GM19351 (cell line): ENCODE measurements at regions not wholly inside any gene's neighbourhood (a gene's known extent, or its start where the extent isn't known, plus 50 kb on each side); places are given as distances from the start of the nearest gene placed in this dataset.
"Not testable (repeated sequence)": the region's sequence is repeated elsewhere in the genome, so short reads cannot be mapped to it uniquely, and the experiment has no call there.

Experiments used
- ATAC-seq: cut with Tn5 transposase; IDR thresholded peaks from one replicate; pipeline ENCODE4 v1.9.1; 2021; ENCODE audit warnings: mild to moderate bottlenecking, moderate library complexity; ENCODE audit not compliant: unreplicated experiment

DNA sequence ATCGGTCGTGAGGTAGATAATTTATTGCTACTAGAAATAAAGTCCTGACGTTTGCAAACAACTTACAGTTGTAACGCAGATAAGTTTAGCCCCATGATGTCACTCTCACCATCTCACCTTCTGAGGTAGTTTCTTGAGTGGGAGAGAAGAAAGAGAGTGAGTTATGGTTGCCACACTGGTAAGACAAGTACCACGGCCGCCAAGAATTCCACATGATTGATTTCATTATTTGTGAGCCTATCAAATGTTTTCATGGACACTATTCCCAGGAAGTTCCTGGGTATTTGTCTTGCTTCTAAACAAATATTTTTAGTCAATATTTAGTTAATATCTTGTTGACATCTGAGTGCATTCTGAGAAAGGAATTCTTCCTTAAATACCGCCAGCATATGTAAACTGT lies 339.4 kb upstream of the KIAA1217 start:
- ATAC-seq, result no peak

DNA sequence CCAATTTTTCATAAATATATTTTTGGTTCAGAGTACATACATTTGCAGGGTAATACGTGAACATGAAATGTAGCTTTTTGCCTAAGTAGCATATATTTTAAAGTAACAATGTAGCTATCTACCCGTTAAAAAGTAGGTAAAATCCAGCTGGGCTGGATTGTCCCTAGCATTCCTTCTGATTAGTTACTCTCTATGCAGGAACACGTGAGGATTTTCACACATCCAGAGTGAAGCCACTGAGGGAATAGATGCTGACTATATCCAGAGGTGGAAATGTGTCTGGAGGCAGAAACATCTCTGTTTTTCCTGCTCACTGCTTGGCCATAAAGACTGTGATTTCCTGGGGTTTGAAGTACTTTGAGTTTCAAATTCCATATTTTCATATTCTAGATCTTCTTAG lies 338.9 kb upstream of the KIAA1217 start:
- ATAC-seq, result no peak

DNA sequence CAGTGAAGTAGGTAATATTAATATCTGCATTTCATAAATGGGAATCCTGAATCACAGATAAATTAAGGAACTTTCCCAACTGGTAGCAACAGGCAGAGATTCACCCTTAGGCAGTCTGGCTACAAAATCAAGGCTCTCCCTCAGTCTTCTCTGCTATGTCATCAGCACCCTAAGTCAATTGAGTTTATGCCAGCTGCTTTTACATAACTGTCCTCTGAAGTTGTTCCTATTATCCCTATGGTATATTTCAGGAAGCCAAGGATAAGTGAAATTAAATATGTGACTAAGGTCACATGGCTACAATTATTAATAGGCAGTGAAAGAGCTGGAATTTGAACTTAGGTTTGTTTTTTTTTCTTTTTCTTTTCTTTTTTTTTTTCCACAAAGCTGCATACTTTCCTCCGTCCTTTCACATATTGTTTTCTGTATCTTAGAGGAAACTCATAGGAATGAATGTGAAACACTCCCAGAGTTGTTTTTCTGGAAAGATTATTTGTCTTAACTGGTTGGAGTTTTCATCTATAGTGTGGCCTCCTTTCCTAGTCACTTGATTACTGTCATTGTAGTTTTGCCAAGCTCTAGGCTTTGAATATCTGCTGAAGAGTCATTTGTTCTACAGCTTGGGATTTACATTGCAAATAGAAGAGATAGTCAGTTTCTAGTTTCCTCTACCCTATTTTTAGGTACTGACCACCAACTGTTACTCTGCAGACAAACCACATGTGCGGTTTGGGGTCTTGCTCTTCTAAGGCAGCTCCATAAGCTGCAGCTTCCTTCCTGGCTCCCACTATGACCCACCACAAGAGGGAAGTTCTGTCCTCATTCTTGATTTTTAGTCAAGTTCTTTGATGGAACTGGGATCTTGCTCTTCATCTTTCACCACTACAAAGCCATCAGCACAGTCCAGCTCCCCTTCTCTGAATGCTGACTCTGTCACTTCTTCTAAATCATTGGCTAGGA lies 338.0 kb upstream of the KIAA1217 start:
- no peak for ATAC-seq

DNA sequence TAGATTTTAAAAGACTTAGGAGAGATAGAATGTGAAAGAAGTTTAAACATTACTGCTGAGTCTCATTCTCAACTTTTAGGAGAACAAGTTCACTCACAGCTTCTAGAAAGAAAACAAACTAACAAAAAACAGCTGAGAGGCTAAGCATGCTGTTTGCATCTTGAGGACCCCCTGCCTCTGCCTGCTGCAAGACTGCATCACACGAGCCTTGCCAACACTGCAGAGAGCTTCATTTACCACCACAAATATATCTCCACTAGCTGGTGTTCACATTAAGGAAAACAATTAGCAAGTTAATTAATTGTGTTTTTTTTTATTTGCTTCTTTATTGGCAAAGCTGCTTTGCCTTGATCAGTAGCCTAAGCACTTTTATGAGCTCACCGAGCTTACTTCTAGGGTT lies 336.6 kb upstream of the KIAA1217 start:
- ATAC-seq, result no peak

DNA sequence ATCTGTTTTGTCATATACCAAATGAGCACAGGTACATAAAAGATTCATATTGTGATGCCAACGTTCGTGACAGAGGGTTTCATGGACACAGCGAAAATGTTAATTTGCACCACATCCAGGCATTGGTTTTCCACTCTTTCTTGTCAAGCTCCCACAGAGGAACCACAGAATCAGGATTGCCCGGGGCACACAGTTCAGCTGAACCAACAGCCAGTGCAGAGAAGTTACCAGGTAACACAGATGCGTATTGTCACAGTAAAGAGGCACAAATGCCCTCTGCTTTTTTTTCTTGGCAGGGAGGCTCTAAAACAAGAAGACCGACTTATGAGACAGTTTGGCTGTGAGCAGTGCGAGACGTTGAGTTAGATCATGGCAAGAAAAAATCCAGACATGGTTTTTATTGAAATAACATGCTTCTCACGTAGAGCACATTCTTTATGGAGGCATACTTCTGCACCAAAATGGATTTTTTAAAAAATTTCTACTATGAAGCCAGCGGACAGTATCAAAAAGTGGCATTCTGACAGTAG lies 331.1 kb upstream of the KIAA1217 start:
- no peak for ATAC-seq

DNA sequence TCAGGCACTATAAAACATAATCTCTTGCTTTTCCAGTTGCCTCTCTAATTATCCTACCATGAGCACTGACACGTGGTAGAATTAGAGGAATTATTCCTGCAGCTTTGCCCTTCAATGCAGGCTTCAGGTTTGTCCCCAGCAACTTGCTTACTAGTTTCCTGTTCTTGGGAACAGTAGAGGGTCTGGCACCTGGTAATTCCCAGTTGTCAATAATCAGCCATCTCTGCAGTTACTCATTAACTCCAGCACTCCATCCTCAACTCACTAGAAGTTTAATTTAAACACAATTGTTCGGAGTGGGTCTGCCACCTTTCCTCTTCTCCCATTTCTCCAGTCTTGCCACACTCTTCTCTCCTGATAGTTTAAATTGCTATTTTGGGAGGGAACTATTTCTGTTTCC lies 324.3 kb upstream of the KIAA1217 start:
- ATAC-seq, result no peak

DNA sequence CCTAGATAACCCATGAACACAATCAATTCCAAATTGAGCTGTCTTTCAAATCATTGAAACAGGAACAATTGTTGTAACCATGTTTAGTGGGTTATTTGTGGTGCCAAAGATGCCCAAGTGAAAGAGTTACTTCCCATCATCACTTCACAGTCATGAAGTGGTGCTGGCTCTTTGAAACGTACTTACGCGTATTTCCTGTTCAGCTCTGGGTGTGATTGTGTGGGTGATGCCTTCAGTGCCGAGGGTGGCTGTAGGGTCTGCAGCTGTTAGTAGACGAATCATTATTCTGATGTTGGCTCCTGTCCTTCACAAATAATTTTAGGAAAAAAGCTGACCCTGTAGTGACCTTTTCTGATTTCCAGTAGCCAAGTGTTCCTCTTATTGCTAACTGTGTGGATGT lies 323.1 kb upstream of the KIAA1217 start:
- ATAC-seq, result no peak

DNA sequence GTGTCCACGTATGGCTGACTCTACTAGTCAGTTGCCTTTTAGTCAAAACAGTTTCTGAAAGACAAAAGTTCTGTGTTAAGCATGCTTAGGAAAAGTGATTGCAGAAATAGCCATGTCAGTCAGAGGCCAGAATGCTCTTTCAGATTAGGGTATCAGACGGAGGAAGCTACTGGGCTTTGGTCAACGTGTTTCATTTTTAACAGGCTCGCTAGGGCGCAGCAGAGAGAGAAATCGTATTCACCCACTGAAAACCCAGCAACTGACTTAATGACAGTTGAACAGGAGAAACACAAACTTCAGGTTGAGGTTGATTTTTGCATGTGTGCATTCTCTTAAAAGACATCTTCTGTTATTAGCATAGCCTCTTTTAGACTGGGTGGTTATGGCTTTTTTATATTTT lies 322.6 kb upstream of the KIAA1217 start:
- ATAC-seq, result no peak

DNA sequence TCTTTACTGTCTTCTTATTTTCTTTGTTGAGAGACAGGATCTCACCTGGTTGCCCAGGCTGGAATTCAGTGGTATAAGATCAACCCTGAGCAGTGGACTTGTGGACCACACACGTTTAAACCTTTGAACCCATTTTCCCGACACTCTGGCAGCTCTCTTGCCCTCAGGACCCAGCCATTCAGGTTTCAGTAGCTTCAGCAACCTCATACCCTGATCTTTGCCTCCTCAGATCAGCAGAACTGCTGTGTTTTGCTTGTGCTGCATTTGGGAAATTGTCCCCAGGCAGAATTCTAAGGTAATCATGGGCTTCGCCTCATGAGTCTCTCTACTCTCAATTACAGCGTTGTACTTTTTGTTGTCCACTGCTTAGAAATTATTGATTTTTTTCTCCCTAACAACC lies 317.6 kb upstream of the KIAA1217 start:
- ATAC-seq, result no peak

DNA sequence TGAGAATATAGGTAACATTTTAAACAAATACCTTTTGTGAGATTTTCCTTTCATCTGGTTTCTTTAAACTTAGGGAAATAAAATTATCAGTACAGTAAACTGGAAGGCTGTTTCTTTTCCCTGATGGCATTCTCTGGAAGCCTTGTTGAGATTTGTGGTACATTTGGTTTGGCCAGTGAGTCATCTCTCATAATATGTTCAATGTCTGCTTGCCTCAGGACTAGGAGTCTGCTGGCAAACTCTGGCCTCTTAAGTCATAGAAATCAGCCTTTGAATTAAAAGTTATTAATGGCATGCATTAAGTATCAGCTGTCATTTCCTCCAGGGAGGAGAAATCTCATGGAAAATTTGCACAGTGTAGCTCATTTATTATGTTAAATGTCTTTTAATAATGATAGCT lies 316.6 kb upstream of the KIAA1217 start:
- no peak for ATAC-seq

DNA sequence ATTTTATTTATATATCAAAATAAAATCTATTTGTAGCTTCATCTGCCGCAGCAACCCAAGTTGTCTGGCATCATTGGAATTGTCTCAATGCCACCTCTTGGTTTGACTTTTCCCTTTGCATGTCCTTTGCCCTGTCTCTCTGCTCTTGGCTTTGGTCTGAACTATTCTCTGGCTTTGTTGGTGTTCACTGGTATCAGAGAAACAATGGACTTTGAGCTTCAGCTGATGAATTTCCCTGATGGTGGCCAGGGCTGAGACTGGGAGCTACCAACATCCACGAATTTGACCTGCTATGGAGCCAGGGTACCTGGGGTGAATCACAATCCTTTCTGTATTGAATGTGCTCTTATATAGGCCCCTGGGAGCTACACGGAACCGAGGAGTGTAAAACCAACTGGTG lies 311.7 kb upstream of the KIAA1217 start:
- ATAC-seq, result no peak

DNA sequence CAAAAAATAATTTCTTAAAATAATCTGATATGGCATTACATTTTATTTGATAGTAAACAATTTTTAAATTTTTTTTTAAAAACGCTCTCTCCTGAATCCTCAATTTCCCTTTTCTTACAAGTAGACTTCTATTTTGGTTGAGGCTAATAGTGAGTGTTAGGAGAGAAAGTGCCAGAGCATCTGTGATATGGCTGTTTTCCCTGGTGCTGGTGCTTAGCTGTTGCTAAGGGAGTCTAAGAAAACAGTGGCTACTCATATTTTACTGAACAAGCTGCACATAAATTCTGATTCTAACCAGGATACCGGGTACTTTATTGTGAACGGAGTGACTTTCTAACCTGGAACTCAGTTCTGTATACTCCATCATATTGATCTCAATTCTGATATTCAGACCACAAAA lies 311.1 kb upstream of the KIAA1217 start:
- no peak for ATAC-seq

DNA sequence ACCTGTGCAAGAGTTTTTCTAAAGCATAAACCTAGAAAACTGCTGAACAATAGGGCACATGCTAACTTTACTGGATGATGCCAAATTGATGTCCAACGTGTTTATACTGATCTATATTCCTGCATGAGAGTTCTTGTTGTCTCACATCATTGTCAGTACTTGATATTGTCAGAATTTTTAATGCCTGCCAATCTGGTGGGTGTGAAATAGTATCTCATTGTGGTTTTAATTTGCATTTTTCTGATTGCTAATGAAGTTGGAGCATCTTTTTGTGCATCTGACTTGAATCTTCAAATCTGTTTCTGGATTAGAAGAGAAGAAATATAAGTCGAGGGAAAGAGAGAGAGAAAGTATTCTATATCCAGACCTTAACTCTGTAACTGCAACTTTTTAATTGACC lies 309.8 kb upstream of the KIAA1217 start:
- no peak for ATAC-seq

DNA sequence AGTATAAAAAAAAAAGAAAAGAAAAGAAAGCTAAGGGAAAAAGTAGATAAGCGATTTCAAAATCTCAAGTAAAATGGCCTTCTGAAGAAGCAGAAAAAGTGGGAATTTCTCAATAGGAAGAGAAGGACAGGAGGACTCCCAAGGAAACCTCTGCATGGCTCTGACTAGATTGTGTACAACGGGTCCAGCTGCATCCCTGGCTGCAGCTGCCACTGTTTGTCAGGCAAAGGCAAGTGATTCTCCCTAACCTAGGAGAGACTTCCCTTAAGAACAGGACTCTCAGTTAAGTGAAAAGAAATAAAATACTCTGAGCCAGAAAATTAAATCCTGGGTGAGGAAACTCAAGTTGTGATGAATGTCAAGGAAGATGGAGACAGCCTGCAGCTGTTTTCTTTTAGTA lies 298.6 kb upstream of the KIAA1217 start:
- no peak for ATAC-seq

DNA sequence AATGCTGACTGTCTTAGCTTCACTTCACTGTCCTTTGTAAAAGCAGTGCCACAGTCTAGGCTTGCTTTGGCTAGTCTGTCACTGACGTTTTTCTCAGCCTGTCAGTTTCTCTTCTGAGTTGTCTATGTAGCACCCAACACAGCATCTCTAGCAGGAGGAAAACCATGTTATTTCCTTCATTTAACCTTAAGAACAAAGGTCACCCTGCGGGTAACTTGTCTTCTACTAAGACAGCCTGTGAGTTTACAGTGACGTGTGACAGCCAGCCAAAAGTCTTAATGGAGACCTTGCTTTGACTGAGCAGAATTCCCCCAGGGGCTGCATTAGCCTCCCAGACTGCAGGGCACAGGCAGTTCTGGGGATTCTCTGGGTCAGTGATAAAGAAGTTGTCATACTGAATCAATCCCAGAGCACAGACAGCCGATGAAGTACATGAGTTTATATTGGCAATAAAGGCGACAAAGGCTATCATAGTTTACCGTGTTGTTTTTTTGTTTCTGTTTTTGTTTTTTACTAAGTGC lies 296.0 kb upstream of the KIAA1217 start:
- ATAC-seq, result no peak

DNA sequence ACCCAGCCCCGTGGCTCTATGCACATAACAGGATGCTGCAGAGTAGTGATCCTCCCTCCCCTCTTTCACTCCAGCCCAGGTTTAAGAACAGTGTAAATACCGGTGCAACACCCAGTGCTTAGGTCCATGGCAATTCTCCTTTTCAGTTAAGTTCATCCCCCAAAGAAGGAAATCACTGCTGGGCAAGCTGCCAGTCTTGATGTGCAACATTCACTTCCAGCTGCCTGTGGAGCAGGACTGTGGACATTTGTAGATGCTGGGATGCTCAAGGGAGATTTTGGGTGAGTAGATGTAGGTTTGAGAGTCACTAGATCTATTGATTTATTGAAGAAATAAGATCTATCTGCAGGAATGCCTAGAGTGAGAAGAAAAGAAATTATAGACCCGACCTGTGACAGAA lies 294.3 kb upstream of the KIAA1217 start:
- ATAC-seq, result no peak

DNA sequence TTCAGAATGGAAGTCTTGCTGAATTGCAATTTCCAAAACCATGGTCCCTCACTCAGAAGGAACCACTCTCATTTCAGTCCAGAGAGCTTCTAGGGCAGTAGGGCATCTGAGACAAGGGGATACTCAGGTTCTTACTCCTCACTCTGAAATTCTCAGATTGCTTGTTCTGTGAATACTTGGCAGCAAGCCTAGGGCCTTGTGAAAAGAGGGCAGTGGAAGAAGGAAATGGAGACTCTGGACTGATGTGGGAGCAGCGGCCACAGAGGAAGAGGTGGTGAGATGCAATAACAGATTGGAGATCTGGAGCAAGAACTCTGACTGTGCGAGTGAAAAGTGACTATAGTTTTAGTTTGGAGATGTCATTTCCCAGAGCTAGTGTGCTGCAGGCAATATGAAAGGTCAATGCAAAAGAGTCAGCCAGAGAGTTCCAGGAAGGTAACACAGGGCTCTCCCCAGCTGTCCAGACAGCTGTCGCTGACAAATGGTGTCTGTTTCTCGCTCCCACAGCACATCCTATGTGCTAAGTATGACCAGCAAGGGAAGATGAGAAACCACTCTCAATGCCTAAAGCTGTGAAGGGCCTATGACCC lies 291.6 kb upstream of the KIAA1217 start:
- ATAC-seq, result no peak

DNA sequence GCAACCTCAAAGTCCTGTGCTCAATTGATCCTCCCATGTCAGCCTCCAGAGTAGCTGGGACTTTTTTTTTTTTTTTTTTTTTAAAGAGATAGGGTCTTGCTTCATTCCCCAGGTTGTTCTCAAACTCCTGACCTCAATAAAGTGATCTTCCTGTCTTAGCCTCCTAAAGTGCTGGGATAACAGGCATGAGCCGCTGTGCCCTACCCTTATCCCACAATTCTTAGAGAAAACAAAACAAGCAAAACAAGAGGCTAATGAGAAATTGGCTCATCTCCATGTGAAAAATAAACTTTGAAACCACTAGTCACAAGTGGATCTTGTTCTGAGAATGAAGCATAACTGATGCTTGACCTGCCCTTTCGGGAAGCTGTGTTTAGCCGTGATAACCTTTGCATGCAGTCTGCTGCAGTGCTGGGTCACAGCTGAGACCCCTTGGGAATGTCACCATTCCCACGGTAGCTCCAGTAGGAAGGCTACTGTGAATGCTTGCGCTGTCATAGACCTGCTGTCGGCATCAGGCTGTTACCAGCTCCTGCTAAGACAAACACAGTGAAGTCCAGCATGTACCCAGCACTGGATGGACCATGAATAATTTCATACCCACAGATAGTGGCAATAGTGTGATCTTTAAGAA lies 290.7 kb upstream of the KIAA1217 start:
- ATAC-seq, result no peak

DNA sequence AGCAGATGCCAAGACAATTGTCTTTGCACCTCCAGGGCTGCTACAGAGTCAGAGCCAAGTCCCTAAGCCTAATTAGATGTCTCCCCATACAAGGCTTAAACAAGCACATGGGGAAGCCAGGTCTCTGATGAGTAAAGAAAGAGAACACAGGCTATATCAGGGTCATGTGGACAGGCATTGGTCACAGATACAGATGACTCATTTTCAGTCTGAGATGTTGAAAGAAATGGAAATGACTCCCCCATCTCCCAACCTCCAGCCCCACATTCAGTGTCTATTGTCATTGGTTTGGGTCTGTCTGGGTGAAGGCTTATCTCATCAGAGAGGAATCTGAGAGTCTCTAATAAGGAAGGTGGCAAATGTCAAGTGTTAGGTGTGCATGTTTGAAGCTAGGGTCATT lies 290.1 kb upstream of the KIAA1217 start:
- ATAC-seq, result no peak

DNA sequence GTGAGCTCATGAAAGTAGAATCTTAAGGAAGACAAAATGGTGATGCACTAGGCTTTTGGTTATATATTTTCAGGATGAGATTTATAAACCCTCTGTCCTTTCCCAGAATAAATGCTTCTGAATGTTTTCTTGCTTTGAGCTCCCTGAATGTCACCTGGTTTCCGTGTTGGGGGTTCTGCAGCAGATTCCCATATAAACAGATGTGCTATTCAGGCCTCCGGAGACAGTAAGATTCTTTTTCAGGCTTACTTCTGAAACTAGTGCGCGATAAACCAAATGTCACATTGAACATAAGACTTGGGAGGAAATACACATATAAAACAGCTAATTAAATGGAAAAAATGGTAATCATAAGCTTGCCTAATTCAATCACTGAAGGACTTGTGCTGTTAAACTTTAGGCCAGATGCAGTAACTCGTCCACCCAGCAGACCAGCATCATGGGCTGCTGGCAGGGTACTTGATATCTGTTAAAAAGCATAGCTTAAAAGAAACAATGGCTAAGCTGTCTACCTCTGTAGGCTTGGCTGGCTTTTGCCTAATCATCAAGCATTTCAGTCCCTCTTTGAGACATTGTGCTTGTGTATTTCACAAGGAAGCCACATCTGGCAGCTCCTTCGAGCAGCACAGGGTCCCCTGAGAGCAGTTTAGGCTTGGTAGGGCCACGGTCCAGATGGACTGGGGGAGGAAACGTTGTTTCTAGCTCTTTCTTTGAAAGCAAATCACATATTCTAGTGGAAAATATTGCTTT lies 281.2 kb upstream of the KIAA1217 start:
- no peak for ATAC-seq

DNA sequence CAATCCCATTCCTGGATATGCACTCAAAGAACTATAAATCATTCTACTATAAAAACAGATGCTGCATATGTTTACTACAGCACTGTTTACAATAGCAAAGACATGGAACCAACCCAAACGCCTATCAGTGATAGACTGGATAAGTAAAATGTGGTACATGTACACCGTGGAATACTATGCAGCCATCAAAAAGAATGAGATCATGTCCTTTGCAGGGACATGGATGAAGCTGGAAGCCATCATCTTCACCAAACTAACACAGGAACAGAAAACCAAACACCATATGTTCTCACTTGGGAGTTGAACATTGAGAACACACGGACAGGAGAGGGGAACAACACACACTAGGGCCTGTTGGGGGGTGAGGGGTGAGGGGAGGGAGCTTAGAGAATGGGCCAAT lies 274.9 kb upstream of the KIAA1217 start:
- ATAC-seq, result not testable (repeated sequence)
